ENCODE measurements at regions not wholly inside any gene's neighbourhood (a gene's known extent, or its start where the extent isn't known, plus 50 kb on each side); places are given as distances from the start of the nearest gene placed in this dataset.
"Not testable (repeated sequence)": the region's sequence is repeated elsewhere in the genome, so short reads cannot be mapped to it uniquely, and the experiment has no call there.

- H3K4me1 Mint-ChIP-seq (ENCODE audit: low read depth, unreplicated experiment); H3K79me2 ChIP-seq (ENCODE audit: insufficient read depth, low read length); H3K27me3 ChIP-seq (ENCODE audit: insufficient read depth, low read length); H3K27ac ChIP-seq (ENCODE audit: low read depth, low read length); H3K4me2 ChIP-seq (ENCODE audit: low read length); H3K4me1 ChIP-seq (ENCODE audit: insufficient read depth, low read length); FAIRE-seq; H2AFZ ChIP-seq (ENCODE audit: low read depth, low read length); H3K9me3 ChIP-seq (ENCODE audit: insufficient read depth, low read depth, low read length); H3K27me3 Mint-ChIP-seq (ENCODE audit: low read depth, unreplicated experiment); H3K4me3 Mint-ChIP-seq (ENCODE audit: unreplicated experiment); H3K9ac ChIP-seq (ENCODE audit: low read length); H3K27ac Mint-ChIP-seq (ENCODE audit: unreplicated experiment); H3K36me3 Mint-ChIP-seq (ENCODE audit: low read depth, unreplicated experiment); H3K36me3 ChIP-seq (ENCODE audit: insufficient read depth, low read length); H3K4me3 ChIP-seq (ENCODE audit: insufficient read depth, low read depth, low read length); H3K9me3 Mint-ChIP-seq (ENCODE audit: unreplicated experiment); DNase-seq (ENCODE audit: low read depth); H4K20me1 ChIP-seq (ENCODE audit: insufficient read depth, low read length): not testable (repeated sequence)
Observed at GRCh38 chr7:55736641-55737221, 125.8 kb downstream of the SEPTIN14 start.

- H3K27ac ChIP-seq (ENCODE audit: low read depth, low read length), result peak overlapping the region; percentile 56
- peak overlapping the region; percentile 18 for H3K9ac ChIP-seq (ENCODE audit: low read length)
- no peaks in the 10 kb centered on the region for H4K20me1 ChIP-seq (ENCODE audit: insufficient read depth, low read length)
- DNase-seq (ENCODE audit: low read depth) (peak; percentile 73), FAIRE-seq (no peak)
- H3K4me1 ChIP-seq (ENCODE audit: insufficient read depth, low read length), result no peaks in the 10 kb centered on the region
- Mint-ChIP-seq H3K4me1 (ENCODE audit: low read depth, unreplicated experiment) (no peaks in the 10 kb centered on the region), H3K27me3 (ENCODE audit: low read depth, unreplicated experiment) (no peaks in the 10 kb centered on the region), H3K36me3 (ENCODE audit: low read depth, unreplicated experiment) (no peaks in the 10 kb centered on the region), H3K27ac (ENCODE audit: unreplicated experiment) (no peak overlapping the region), H3K4me3 (ENCODE audit: unreplicated experiment) (no peak overlapping the region), H3K9me3 (ENCODE audit: unreplicated experiment) (no peaks in the 10 kb centered on the region)
- H3K36me3 ChIP-seq (ENCODE audit: insufficient read depth, low read length), result no peaks in the 10 kb centered on the region
- H3K4me3 ChIP-seq (ENCODE audit: insufficient read depth, low read depth, low read length), result no peak overlapping the region
- H3K4me2 ChIP-seq (ENCODE audit: low read length), result no peak overlapping the region
- TF ChIP-seq EZH2 (IDR thresholded peaks at IDR 0.05; ENCODE audit: insufficient read depth, low read length) (no peak), CTCF (IDR thresholded peaks at IDR 0.05; ENCODE audit: insufficient read depth, low read depth, low read length) (no peak)
- H3K9me3 ChIP-seq (ENCODE audit: insufficient read depth, low read depth, low read length), result no peaks in the 10 kb centered on the region
- H3K79me2 ChIP-seq (ENCODE audit: insufficient read depth, low read length), result no peaks in the 10 kb centered on the region
- H2AFZ ChIP-seq (ENCODE audit: low read depth, low read length), result no peak overlapping the region
- H3K27me3 ChIP-seq (ENCODE audit: insufficient read depth, low read length), result no peaks in the 10 kb centered on the region
Observed at GRCh38 chr7:55733241-55734140, 129.1 kb downstream of the SEPTIN14 start.

- Histone ChIP-seq H4K20me1 (ENCODE audit: insufficient read depth, low read length) (no peaks in the 10 kb centered on the region), H3K9ac (ENCODE audit: low read length) (no peak overlapping the region), H3K4me3 (ENCODE audit: insufficient read depth, low read depth, low read length) (no peak overlapping the region), H3K36me3 (ENCODE audit: insufficient read depth, low read length) (no peaks in the 10 kb centered on the region), H3K79me2 (ENCODE audit: insufficient read depth, low read length) (no peaks in the 10 kb centered on the region), H2AFZ (ENCODE audit: low read depth, low read length) (no peak overlapping the region), H3K4me2 (ENCODE audit: low read length) (no peak overlapping the region), H3K9me3 (ENCODE audit: insufficient read depth, low read depth, low read length) (no peaks in the 10 kb centered on the region), H3K4me1 (ENCODE audit: insufficient read depth, low read length) (no peaks in the 10 kb centered on the region), H3K27me3 (ENCODE audit: insufficient read depth, low read length) (no peaks in the 10 kb centered on the region), H3K27ac (ENCODE audit: low read depth, low read length) (no peak overlapping the region)
- no peak for TF ChIP-seq CTCF (IDR thresholded peaks at IDR 0.05; ENCODE audit: insufficient read depth, low read depth, low read length)
- no peak for TF ChIP-seq EZH2 (IDR thresholded peaks at IDR 0.05; ENCODE audit: insufficient read depth, low read length)
- Mint-ChIP-seq H3K27me3 (ENCODE audit: low read depth, unreplicated experiment) (no peaks in the 10 kb centered on the region), H3K36me3 (ENCODE audit: low read depth, unreplicated experiment) (no peaks in the 10 kb centered on the region), H3K27ac (ENCODE audit: unreplicated experiment) (no peak overlapping the region), H3K4me3 (ENCODE audit: unreplicated experiment) (no peak overlapping the region), H3K4me1 (ENCODE audit: low read depth, unreplicated experiment) (no peaks in the 10 kb centered on the region), H3K9me3 (ENCODE audit: unreplicated experiment) (no peaks in the 10 kb centered on the region)
- DNase-seq (ENCODE audit: low read depth) (no peak), FAIRE-seq (no peak)
Observed at GRCh38 chr7:55731931-55732330, 130.6 kb downstream of the SEPTIN14 start.
